Stimulated activated naive CD8-positive, alpha-beta T cell treated with anti-CD3 and anti-CD28 coated beads, Interleukin-15, amount 100 ng/mL, for 72 hours (primary cell): ENCODE measurements at regions not wholly inside any gene's neighbourhood (a gene's known extent, or its start where the extent isn't known, plus 50 kb on each side); places are given as distances from the start of the nearest gene placed in this dataset.

ENCODE experiments used
- ATAC-seq: fragments of 150-1000 bp; cut with Tn5 transposase; 2 replicates; pipeline ENCODE4 v1.10.0; 2021; ENCODE audit warnings: mild to moderate bottlenecking, moderate library complexity
- DNase-seq, 2 donors: peaks; one replicate each; pipeline ENCODE4 v3.0.0; 2021 to 2022
- H3K27ac Mint-ChIP-seq, 2 donors: one replicate each; pipeline ENCODE4 v1.8.0; 2022; ENCODE audit warnings: mild to moderate bottlenecking in 2 of 2, mixed read lengths in 2 of 2, moderate library complexity in 2 of 2
- H3K27me3 Mint-ChIP-seq: one replicate; pipeline ENCODE4 v1.8.0; 2022; ENCODE audit warnings: mixed read lengths
- H3K4me1 Mint-ChIP-seq: one replicate; pipeline ENCODE4 v1.8.0; 2022; ENCODE audit warnings: mild to moderate bottlenecking, mixed read lengths
- H3K4me3 Mint-ChIP-seq, 2 donors: one replicate each; pipeline ENCODE4 v1.8.0; 2022; ENCODE audit warnings: mild to moderate bottlenecking in 2 of 2, mixed read lengths in 2 of 2, moderate library complexity in 1 of 2
- H3K9me3 Mint-ChIP-seq, 2 donors: one replicate each; pipeline ENCODE4 v1.8.0; 2022; ENCODE audit warnings: mixed read lengths in 2 of 2

DNA sequence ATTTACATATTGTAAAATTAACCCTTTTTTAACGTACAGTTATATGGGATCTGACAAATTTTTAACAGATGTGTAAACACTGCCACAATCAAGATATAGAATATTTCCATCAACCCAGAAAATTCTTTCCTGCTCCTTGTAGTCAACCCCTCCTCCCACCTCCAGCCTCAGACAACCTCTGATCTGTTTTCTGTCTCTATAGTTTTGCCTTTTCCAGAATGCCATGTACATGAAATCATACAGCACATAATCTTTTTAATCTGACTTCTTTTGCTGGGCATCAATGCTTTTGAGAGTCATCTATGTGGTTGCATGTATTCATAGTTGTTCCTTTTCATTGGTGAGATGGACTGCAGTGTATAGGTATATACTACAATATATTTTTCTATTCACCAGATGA is 153.0 kb downstream of the SMAD6 start:
- Mint-ChIP-seq H3K9me3 (no peaks in the 10 kb centered on the region), H3K27ac (no peak overlapping the region), H3K4me1 (peaks cover 14% of the 10 kb centered on the region), H3K4me3 (no peak overlapping the region), H3K27me3 (peaks cover 52% of the 10 kb centered on the region)
- DNase-seq (no peak), ATAC-seq (no peak)

DNA sequence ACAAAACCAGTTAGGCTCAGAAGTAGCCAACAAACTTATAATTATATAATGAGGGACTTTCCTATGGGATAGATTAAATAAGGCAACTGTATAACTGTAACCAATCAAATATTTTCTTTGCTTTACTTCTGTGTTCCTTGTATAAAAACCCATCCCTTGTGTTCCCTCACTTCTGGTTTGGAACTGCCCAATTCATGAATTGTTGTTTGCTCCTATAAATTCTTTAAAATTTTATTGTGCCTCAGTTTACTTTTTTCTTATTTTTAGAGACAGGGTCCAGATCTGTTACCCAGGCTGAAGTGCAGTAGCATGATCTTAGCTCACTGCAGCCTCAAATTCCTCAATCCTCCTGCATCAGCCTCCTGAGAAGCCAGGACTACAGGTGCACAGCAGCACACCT is 155.7 kb downstream of the SMAD6 start:
- ATAC-seq (no peak), DNase-seq (no peak)
- H3K27me3 Mint-ChIP-seq: peaks cover 36% of the 10 kb centered on the region
- H3K4me1 Mint-ChIP-seq: peaks cover 1% of the 10 kb centered on the region
- no peak overlapping the region for H3K27ac Mint-ChIP-seq
- no peaks in the 10 kb centered on the region for H3K9me3 Mint-ChIP-seq
- no peak overlapping the region for H3K4me3 Mint-ChIP-seq

DNA sequence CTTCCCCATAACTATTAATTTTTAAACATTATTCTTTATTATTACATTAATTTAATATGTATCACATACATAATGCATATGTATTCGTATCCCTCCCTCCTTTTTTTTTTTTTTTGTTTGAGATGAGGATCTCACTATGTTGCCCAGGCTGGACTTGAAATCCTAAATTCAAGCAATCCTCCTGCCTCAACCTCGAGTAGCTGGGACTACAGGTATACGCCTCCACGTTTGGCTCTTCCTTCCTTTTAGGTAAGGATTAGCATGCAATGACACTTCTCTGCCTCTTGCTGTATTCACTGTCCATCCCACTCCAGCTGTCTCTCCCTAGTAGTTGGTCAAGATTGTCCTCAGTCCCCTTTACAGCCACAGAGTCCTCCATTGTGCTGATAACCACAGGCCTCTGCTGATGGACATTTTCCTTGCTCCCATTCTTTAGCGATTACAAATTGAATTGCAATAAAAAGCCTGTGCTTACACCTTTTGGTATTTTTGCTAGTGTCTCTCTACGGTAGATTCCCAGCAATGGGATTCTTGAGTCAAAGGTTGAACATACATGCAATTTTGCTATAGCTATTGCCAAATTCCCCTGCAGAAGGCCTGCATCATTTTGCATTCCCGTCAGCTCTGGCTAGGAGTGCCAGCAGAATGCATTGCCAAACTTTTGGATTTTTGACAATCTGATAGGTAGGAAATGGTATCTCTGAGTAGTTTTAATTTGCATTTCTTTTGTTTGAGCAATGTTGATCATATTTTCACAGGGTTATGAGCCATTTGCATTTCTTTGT is 156.6 kb downstream of the SMAD6 start:
- Mint-ChIP-seq H3K9me3 (no peaks in the 10 kb centered on the region), H3K4me1 (peaks cover 8% of the 10 kb centered on the region), H3K27me3 (peaks cover 36% of the 10 kb centered on the region), H3K4me3 (no peak overlapping the region), H3K27ac (no peak overlapping the region)
- no peak for DNase-seq
- no peak for ATAC-seq

DNA sequence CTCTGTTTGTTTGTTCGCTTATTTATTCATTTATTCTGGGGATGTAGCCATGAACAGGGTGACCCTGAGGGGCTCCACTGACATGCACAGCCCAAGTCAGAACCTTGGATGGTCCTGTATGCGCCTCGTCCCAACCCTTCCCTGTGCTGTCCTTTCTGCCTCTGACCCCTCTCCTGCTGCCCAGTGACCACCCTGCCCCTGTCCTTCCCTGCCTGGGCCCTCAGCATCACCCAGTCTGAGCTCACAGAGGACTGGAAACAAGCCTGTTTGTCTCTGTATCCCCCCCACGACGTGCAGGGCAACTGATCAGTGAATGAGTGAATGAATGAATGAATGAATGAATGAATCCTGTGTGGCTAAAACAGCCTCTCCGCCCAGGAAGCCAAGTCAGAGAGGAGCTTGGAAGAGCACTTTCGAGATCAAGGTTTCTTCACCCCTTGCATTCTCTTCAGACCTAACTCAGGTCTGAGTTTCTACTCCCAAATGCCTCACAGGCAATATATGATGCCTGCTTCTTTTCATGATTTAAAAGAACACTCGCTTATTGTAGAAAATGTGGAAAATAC is 157.7 kb downstream of the SMAD6 start:
- ATAC-seq (no peak), DNase-seq (no peak)
- Mint-ChIP-seq H3K4me1 (peaks cover 8% of the 10 kb centered on the region), H3K27ac (no peak overlapping the region), H3K27me3 (peaks cover 29% of the 10 kb centered on the region), H3K9me3 (no peaks in the 10 kb centered on the region), H3K4me3 (no peak overlapping the region)

DNA sequence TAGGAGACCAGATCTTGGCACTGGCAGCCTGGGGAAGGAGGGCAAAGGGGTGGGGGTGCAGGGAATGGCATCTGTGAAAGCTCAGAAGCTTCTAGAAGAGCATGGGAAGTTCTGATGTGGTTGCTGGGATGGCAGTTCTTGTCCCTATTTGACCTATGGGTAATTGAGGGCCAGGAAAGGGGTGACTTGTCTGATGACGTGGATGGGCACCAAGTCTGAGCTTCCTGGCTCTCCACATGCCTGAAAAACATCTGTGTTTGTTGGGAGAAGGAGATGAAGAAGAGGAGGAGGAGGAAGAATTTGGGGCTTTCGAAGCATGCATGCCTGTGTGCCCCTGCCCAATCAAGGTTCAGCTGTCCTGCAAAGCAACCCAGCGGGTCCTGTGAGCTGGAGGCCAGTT is 158.8 kb downstream of the SMAD6 start:
- DNase-seq: no peak
- no peaks in the 10 kb centered on the region for H3K9me3 Mint-ChIP-seq
- no peak for ATAC-seq
- H3K4me1 Mint-ChIP-seq: peaks cover 10% of the 10 kb centered on the region
- H3K27ac Mint-ChIP-seq: no peak overlapping the region
- peaks cover 25% of the 10 kb centered on the region for H3K27me3 Mint-ChIP-seq
- no peak overlapping the region for H3K4me3 Mint-ChIP-seq

DNA sequence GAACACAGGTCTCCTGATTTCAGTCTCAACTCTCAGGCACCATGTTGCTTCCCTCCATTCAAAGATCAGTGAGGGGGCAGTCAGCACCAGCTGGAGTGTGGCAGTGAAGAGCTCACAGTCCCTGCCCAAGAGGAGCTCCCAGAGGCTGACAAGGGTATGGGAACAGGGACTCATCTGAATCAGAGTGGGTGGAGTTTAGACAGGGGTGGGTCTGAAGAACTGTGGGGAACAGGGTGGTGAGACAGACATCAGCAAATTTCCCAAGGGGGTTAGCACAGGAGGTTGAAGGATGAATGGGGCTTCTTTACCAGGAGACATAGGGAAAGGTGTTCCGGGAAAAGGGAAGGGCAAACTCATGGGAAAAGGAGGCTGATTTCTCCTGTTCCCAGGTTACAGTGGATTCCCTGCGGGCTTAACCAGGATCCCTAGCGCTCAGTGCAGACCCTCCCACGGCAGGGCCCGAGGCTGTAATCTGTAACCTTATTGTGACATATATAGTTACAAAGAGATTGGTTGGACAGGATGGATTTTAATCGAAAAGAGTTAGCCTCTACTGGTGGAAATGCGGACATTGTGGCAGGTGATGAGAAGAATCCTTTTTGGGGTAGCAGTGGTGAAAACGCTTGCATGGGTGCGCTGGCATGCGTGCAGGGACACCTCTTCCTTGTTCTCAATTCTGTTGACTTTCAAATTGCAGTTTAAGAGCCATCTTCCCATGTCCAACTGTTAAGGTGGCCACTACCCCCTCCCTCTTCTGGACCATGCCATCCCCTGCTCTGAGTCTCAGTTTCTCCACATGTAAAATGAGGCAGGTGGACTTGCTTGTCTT is 160.3 kb downstream of the SMAD6 start:
- ATAC-seq: no peak
- Mint-ChIP-seq H3K4me1 (peaks cover 16% of the 10 kb centered on the region), H3K27me3 (peaks cover 26% of the 10 kb centered on the region)

DNA sequence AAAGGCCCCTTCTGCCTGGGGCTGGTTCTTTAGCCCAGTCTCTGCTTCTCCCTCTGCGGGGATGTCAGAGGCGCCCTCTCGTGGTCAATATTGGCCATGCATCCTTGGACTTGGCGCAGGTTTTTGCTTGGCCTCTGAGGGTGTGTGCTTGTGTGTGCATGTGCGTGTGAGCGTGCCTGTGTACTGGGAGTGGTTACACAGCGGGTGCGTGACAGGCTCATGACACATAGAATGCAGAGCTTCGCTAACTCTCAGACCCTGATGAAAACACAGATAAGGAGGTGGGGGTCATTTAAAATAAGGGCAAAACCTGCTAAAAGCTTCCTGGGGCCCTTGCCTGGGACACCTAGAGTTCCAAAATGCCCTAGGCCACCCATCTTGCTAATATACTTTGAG is 160.9 kb downstream of the SMAD6 start:
- ATAC-seq (peak; percentile 89), DNase-seq (peak; percentile 72 to 77)
- H3K9me3 Mint-ChIP-seq: no peaks in the 10 kb centered on the region
- no peak overlapping the region for H3K4me3 Mint-ChIP-seq
- H3K4me1 Mint-ChIP-seq: peaks cover 16% of the 10 kb centered on the region
- peaks cover 26% of the 10 kb centered on the region for H3K27me3 Mint-ChIP-seq
- peak overlapping the region in 1 of 2 donors; percentile 36 for H3K27ac Mint-ChIP-seq

More for the DNA sequence above, 160.3 kb downstream of the SMAD6 start:
- Mint-ChIP-seq H3K9me3 (no peaks in the 10 kb centered on the region), H3K27ac (peak overlapping the region in 1 of 2 donors; percentile 36), H3K4me3 (no peak overlapping the region)
- DNase-seq: no peak

DNA sequence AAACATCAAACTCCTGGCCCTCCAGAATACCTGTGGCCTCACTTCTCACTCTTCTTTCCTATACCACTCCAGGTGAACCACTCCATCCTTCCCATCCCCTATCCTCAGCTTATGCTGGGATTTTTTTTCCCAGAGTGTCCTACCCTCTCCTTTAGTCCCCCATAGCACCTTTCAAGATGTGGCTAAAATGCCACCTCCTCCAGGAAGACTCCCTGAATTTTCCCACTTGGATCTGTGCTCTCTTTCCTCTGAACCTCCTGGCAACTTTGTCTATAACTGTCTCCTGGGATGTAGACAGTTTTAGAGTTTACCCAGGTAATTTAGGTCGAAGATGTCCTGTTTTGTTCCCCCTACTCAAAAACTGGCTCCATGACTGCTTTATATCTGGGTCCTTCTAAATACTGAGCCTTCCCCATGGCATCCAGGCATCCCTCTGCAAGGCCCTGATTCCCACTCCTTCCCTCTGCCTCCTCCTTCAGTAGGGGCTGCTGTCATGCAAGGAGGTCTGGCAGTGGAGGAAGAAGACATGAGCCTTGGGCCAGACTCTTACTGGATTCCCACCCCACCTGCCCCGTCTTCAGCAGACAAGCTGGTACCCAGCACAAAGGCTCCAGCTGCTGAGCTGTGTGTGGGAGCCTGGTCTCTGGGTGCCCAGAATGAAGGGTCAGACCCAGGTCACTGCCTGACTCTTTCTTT is 161.5 kb downstream of the SMAD6 start:
- peaks cover 27% of the 10 kb centered on the region for H3K27me3 Mint-ChIP-seq
- no peak overlapping the region for H3K4me3 Mint-ChIP-seq
- H3K27ac Mint-ChIP-seq: no peak overlapping the region
- no peaks in the 10 kb centered on the region for H3K9me3 Mint-ChIP-seq
- H3K4me1 Mint-ChIP-seq: peaks cover 16% of the 10 kb centered on the region
- DNase-seq (no peak), ATAC-seq (peak; percentile 12)

DNA sequence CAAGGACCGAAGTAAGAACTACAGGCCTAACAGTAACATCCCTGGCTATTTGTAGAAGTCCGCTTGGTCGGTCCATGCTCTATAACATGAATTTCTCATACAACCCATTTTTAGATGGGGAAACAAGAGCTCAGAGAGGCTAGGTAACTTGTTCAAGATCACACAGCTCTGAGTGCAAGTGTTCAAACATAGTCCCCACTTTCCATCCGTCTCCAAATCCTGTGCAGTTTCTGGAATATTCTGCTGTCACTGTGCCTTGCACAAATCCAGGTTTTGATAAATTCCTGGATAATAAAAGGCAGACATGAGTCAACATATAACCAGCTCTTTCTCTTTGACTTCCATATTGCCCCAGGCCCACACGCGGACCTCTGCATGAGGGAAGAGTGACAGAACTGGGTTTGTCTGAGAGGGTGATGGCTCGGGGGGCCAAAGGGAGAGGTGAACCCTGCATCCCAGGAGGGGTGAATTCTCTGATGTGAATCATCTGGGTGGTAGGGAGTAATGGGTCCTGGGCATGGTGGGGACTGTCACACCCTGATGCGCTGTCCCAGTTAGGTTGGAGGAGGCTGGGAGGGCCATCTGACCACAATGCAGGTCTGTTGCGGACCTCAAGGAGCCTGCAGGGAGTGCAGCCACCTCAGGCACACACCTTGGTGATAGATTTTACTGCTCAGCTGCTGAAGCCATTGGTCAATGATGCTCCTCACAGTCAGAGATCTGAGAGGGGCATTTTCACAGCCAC is 162.2 kb downstream of the SMAD6 start:
- Mint-ChIP-seq H3K4me1 (peaks cover 16% of the 10 kb centered on the region), H3K9me3 (no peaks in the 10 kb centered on the region), H3K27ac (no peak overlapping the region), H3K27me3 (peaks cover 34% of the 10 kb centered on the region), H3K4me3 (no peak overlapping the region)
- DNase-seq: no peak
- ATAC-seq: no peak

DNA sequence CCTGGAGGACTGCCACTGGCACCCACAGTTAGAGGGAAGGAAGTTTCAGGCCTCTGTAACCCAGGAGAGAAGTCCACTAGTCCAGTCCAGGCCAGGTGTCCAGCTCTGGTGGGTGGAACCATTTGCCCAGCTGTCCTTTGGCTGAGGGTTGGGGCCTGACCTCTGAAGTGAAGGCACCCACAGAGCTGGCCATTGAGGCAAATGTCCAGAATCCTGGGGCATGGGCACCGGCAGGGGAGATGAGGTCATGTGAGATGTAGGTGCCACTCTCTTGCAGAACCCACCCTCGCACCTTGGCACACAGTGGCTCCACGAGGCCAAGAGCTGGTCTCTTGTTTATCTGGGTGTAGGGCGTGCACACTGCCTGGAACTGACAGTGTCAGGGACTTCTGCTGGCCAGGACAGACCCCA is 162.8 kb downstream of the SMAD6 start:
- Mint-ChIP-seq H3K27me3 (peaks cover 41% of the 10 kb centered on the region), H3K4me1 (peaks cover 16% of the 10 kb centered on the region), H3K9me3 (no peaks in the 10 kb centered on the region), H3K27ac (no peak overlapping the region), H3K4me3 (no peak overlapping the region)
- DNase-seq (no peak), ATAC-seq (no peak)

DNA sequence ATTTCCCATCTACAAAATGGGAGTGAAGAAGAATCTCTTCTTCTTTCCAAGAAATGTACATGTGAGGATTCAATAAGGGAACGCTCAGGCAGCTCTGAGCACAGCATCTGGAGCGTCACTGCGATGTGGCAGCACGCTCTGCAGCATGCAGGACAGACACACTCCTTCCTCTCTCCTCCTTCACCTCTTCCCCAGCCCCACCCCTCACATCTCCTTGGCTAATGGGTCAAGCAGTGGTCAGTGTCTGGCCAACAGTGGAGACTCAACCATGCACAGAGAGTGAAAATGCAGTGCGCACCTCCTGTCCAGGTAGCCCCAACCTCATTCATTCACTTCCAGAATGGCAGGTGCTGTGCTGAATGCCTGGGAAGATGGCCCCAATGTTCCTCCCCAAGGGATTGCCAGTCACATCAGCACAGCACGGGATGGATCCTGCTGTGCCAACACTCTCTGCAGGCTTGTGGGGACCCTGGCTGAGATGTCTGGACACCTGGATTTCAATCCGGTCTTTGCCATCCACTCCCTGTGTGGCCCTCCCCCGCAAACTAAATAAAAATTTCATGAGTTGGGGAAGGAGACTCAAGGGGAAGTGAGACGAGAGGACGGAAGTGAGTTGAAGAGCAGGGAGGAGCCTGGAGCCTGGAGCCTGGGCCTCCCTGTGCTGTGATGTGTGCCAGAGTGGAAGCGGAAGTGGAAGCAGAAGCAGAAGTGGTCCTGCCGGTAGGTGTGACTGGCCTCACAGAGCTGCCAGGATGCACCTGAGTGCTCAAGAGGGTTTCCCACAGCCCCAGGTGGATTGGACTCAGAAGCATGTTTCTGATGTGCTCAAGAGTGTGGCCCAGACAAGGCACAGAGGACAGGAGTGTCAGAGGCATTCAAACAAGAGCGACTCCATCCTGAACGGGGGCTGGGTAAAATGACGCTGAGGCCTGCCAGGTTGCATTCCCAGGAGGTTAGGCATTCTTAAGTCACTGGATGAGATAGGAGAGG is 163.9 kb downstream of the SMAD6 start:
- H3K4me3 Mint-ChIP-seq: no peak overlapping the region
- peaks cover 44% of the 10 kb centered on the region for H3K27me3 Mint-ChIP-seq
- no peaks in the 10 kb centered on the region for H3K9me3 Mint-ChIP-seq
- no peak overlapping the region for H3K27ac Mint-ChIP-seq
- no peak for ATAC-seq
- DNase-seq: no peak
- peaks cover 16% of the 10 kb centered on the region for H3K4me1 Mint-ChIP-seq

DNA sequence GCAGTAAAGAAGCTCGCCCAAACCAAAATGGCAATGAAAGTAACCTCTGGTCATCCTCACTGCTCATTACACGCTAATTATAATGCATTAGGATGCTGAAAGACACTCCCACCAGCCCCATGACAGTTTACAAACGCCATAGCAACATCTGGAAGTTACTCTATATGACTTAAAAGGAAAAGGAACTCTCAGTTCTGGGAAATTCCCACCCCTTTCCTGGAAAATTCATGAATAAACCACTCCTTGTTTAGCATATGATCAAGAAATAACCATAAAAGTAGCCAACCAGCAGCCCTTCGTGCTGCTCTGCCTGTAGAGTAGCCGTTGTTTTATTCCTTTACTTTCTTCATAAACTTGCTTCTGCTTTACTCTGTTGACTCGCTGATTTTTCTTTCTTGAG is 164.6 kb downstream of the SMAD6 start:
- DNase-seq (no peak), ATAC-seq (no peak)
- Mint-ChIP-seq H3K9me3 (no peaks in the 10 kb centered on the region), H3K4me3 (no peak overlapping the region), H3K27me3 (peaks cover 44% of the 10 kb centered on the region), H3K4me1 (peaks cover 16% of the 10 kb centered on the region), H3K27ac (no peak overlapping the region)

DNA sequence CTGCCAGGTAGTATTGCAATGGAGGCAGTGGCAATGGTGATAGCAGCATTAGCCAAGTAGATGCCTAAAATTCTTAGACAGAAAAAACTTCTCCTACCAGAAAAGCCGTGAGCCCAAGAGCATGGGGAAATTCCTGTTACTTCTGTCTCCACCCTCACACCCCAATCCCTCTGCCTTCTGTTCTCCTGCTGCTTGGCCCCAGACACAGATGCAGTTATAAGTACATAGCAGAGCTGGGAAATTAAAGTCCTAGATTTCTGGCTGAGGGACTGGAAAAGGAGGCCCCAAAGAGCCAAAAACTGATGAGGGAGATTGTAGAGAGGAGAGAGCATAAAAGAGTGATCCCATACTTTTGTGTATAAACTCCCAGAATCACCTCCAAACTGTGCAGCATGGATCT is 166.9 kb downstream of the SMAD6 start:
- H3K4me3 Mint-ChIP-seq: no peak overlapping the region
- H3K4me1 Mint-ChIP-seq: peaks cover 8% of the 10 kb centered on the region
- H3K27ac Mint-ChIP-seq: no peak overlapping the region
- DNase-seq (no peak), ATAC-seq (no peak)
- peaks cover 34% of the 10 kb centered on the region for H3K27me3 Mint-ChIP-seq
- H3K9me3 Mint-ChIP-seq: no peaks in the 10 kb centered on the region

DNA sequence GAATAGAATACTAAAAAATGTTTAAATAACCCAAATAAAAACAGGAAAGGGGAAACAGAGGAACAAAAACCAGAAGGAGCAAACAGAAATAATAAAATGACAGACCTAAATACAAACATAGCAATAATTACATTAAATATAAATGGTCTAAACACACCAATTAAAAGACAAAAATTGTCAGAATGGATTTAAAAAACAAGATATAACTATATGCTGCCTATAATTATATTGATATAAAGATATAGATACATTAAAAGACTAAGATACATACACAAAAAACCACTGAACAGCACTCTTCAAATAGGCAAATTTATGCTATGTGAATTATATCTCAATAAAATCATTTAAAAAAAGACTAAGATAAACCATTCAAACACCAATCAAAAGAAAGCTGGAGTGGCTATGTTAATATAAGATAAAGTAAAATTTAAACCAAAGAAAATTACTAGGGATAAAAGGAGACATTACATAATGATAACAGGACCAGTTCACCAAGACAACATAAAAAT is 168.9 kb downstream of the SMAD6 start:
- no peak for DNase-seq
- no peak for ATAC-seq
- Mint-ChIP-seq H3K4me1 (peaks cover 5% of the 10 kb centered on the region), H3K9me3 (no peaks in the 10 kb centered on the region), H3K27me3 (peaks cover 42% of the 10 kb centered on the region), H3K27ac (no peak overlapping the region), H3K4me3 (no peak overlapping the region)
